Endothelial cell of umbilical vein (primary cell): ENCODE measurements at regions not wholly inside any gene's neighbourhood (a gene's known extent, or its start where the extent isn't known, plus 50 kb on each side); places are given as distances from the start of the nearest gene placed in this dataset.

Experiments
- BruUV-seq: library from RNA; stranded (reverse); fragments of 400-500 nt; replicated peaks from 2 replicates; lab custom pipeline; 2021; lab: Mats Ljungman, UMichigan
- CTCF ChIA-PET: fragments of 300-600, 350-600 bp; sonication (Branson Sonifier 250); formaldehyde crosslinking; loops from one replicate; lab custom pipeline; 2021; ENCODE audit warnings: antibody characterized with exemption, inconsistent platforms; lab: Charles Lee
- POLR2A ChIA-PET: fragments of 300-600, 350-600 bp; sonication (Branson Sonifier 250); formaldehyde crosslinking; loops from one replicate; lab custom pipeline; 2021; ENCODE audit warnings: antibody characterized with exemption, inconsistent platforms; lab: Charles Lee
- DNase-seq: peaks from one replicate; pipeline ENCODE4 v3.0.0-alpha.2; 2011; ENCODE audit warnings: low read depth, low spot score
- FAIRE-seq: peaks from 2 replicates; lab custom pipeline; 2011; peaks lifted over from hg19 to GRCh38; lab: Jason Lieb, UNC
- H2AFZ ChIP-seq: 2 replicates; pipeline ENCODE4 v1.6.0; 2012; ENCODE audit warnings: low read depth, low read length, control low read depth, inconsistent platforms
- H3K27ac ChIP-seq: 2 replicates; pipeline ENCODE4 v1.5.1; 2011; ENCODE audit warnings: low read depth, mild to moderate bottlenecking, control low read depth, low read length, moderate library complexity; ENCODE audit not compliant: insufficient read depth
- H3K27me3 ChIP-seq, 2 experiments: 2 replicates each; pipeline versions ENCODE4 v1.6.0 to v1.6.1; 2011; ENCODE audit warnings: low read length in 2 of 2, mixed read lengths in 1 of 2; ENCODE audit not compliant: control insufficient read depth in 2 of 2, insufficient read depth in 2 of 2
- H3K36me3 ChIP-seq, 2 experiments: 2 replicates in 1 of 2; 3 replicates in 1 of 2; pipeline ENCODE4 v1.5.1; 2011; ENCODE audit warnings: low read length in 2 of 2, mild to moderate bottlenecking in 1 of 2, moderate library complexity in 1 of 2; ENCODE audit not compliant: control insufficient read depth in 2 of 2, insufficient read depth in 2 of 2; ENCODE audit errors: extremely low read depth in 1 of 2
- H3K4me1 ChIP-seq: 3 replicates; pipeline ENCODE4 v1.5.1; 2011; ENCODE audit warnings: mild to moderate bottlenecking, low read length; ENCODE audit not compliant: control insufficient read depth, insufficient read depth; ENCODE audit errors: extremely low read depth
- H3K4me2 ChIP-seq: 2 replicates; pipeline ENCODE4 v1.6.1; 2011; ENCODE audit warnings: low read length, control low read depth, mixed read lengths; ENCODE audit not compliant: insufficient read depth
- H3K4me3 ChIP-seq, 3 experiments: fragments of 200-600 bp in 1 of 3; sonication (generic), shearing (Covaris generic) in 1 of 3; replicated peaks in 1 of 3; 2 replicates each; pipeline ENCODE4 v1.5.1; 2011 to 2016; ENCODE audit warnings: control low read depth in 3 of 3, low read length in 3 of 3, mild to moderate bottlenecking in 2 of 3, inconsistent platforms in 1 of 3, low read depth in 1 of 3, moderate library complexity in 1 of 3; ENCODE audit not compliant: insufficient read depth in 1 of 3
- H3K79me2 ChIP-seq: 2 replicates; pipeline ENCODE4 v1.6.0; 2012; ENCODE audit warnings: low read length, inconsistent platforms; ENCODE audit not compliant: control insufficient read depth, insufficient read depth
- H3K9ac ChIP-seq: replicated peaks from 2 replicates; pipeline ENCODE3; 2011; ENCODE audit warnings: low read length, control low read depth; ENCODE audit not compliant: insufficient read depth; ENCODE audit errors: extremely low read depth
- H3K9me1 ChIP-seq: replicated peaks from 3 replicates; pipeline ENCODE4 v1.6.0; 2011; ENCODE audit warnings: mild to moderate bottlenecking, low read length; ENCODE audit not compliant: control insufficient read depth, insufficient read depth; ENCODE audit errors: extremely low read depth
- H3K9me3 ChIP-seq: replicated peaks from 2 replicates; pipeline ENCODE4 v1.5.1; 2012; ENCODE audit warnings: low read length, inconsistent platforms; ENCODE audit not compliant: control insufficient read depth, insufficient read depth
- H4K20me1 ChIP-seq: replicated peaks from 2 replicates; pipeline ENCODE3; 2011; ENCODE audit warnings: mild to moderate bottlenecking, low read length; ENCODE audit not compliant: control insufficient read depth, insufficient read depth; ENCODE audit errors: extremely low read depth
- EZH2 ChIP-seq: IDR thresholded peaks from 2 replicates; pipeline ENCODE4 v1.6.1; 2012; ENCODE audit warnings: borderline replicate concordance, low read depth, mild to moderate bottlenecking, moderate library complexity, low read length, inconsistent platforms; ENCODE audit not compliant: severe bottlenecking
- FOS ChIP-seq: IDR thresholded peaks from 2 replicates; pipeline ENCODE4 v1.6.1; 2011; ENCODE audit warnings: mild to moderate bottlenecking, low read length, moderate library complexity, borderline replicate concordance; ENCODE audit not compliant: insufficient read depth
- GATA2 ChIP-seq: IDR thresholded peaks from 2 replicates; pipeline ENCODE4 v1.7.0; 2011; ENCODE audit warnings: low read depth, mild to moderate bottlenecking, moderate library complexity, mixed read lengths, low read length; ENCODE audit not compliant: insufficient read length, insufficient read depth
- JUN ChIP-seq: IDR thresholded peaks from 2 replicates; pipeline ENCODE4 v1.6.1; 2011; ENCODE audit warnings: borderline replicate concordance, low read depth; ENCODE audit not compliant: insufficient read length, insufficient read depth
- MYC ChIP-seq: IDR thresholded peaks from one replicate; pipeline ENCODE4 v1.6.1; 2011; ENCODE audit warnings: mild to moderate bottlenecking, low read depth, low read length
- POLR2A ChIP-seq: IDR thresholded peaks from 2 replicates; pipeline ENCODE4 v1.6.1; 2012; ENCODE audit warnings: low read depth, mild to moderate bottlenecking, control low read depth, low read length
- POLR2AphosphoS5 ChIP-seq: IDR thresholded peaks from 2 replicates; pipeline ENCODE4 v1.6.1; 2012; ENCODE audit warnings: low read depth, mild to moderate bottlenecking, control low read depth, low read length, moderate library complexity; ENCODE audit not compliant: insufficient read depth
- dilution Hi-C: fragments of 300-500 bp; cut with MboI; formaldehyde crosslinking; loops from one replicate; pipeline ENCODE4 v1.15.0; 2019; ENCODE audit warnings: low sequenced_read_pairs; ENCODE audit not compliant: extremely low pct_ligation_motif_present
- intact Hi-C: fragments of 100-400 bp; cut with micrococcal nuclease; formaldehyde crosslinking; loops from one replicate; pipeline ENCODE4 v1.10.0; 2022
- TF ChIP-seq, protein P1 (sequence below): IDR thresholded peaks from 2 replicates; pipeline ENCODE4 v1.6.1; 2011; ENCODE audit not compliant: insufficient read depth, insufficient read length
- TF ChIP-seq, protein P2 (sequence below), 2 donors: IDR thresholded peaks; 1 replicate in 1 of 2; 2 replicates in 1 of 2; pipeline ENCODE4 v1.5.1; 2011; ENCODE audit warnings: low read length in 2 of 2, mild to moderate bottlenecking in 2 of 2, moderate library complexity in 2 of 2, control low read depth in 1 of 2, inconsistent platforms in 1 of 2, low read depth in 1 of 2; ENCODE audit not compliant: insufficient read depth in 1 of 2; ENCODE audit errors: extremely low read depth in 1 of 2

DNA sequence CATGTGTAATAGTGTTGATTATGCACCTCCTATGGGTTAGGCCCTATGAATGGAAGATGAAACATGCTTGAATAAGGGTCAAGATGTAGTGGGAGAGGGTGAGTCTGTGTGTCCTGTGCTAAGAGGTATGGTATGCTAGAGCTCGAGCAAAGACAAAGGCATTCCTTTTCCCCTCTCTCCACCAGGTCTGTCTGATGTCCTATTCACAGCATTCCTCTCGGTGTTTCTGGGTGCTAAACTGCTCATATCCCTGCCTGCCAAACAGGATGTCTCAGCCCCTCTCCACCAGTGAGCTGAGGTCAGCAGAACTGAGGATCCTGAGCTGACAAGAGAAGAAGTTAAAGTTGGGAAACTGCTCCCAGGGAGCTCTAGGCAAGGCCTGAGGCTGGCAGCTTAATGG is 344.9 kb downstream of the TSN start:
- H4K20me1 ChIP-seq: no peaks in the 10 kb centered on the region
- TF ChIP-seq MYC (no peak), GATA2 (no peak), JUN (no peak)
- TF ChIP-seq, protein P1, sequence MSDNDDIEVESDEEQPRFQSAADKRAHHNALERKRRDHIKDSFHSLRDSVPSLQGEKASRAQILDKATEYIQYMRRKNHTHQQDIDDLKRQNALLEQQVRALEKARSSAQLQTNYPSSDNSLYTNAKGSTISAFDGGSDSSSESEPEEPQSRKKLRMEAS: no peak
- ChIA-PET CTCF (no interaction called here), POLR2A (no interaction called here)
- H3K9me3 ChIP-seq: no peaks in the 10 kb centered on the region
- H3K9me1 ChIP-seq: no peaks in the 10 kb centered on the region
- no peaks in the 10 kb centered on the region for H3K36me3 ChIP-seq
- H3K9ac ChIP-seq: no peak overlapping the region
- intact Hi-C loops (no loop called here), dilution Hi-C loops (no loop called here)
- BruUV-seq: no TSS peak
- no peak overlapping the region for H3K27ac ChIP-seq
- no peak overlapping the region for H2AFZ ChIP-seq
- no peak overlapping the region for H3K4me2 ChIP-seq
- no peaks in the 10 kb centered on the region for H3K79me2 ChIP-seq
- DNase-seq (no peak), FAIRE-seq (no peak)
- H3K4me3 ChIP-seq: no peak overlapping the region
- no peaks in the 10 kb centered on the region for H3K4me1 ChIP-seq
- no peaks in the 10 kb centered on the region for H3K27me3 ChIP-seq

DNA sequence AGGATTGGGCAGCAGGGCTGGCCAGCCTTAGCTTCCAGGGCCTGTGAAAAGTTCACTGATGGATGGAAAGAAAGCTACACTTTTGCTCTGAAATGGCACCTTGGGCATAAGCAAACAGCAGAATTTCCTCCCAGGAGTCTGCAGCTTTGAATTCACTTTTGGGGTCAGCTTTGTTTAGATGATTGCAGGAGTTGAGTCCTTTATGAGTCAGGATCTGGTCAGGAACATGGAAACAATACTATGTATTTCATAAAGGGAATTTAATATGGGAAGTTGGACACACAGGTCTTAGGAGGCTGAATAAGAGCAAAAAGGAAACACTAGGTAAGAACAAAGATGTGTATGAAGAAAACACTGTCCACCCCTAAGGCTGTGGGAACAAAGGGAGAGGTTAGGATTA is 345.3 kb downstream of the TSN start:
- no peak overlapping the region for H3K27ac ChIP-seq
- no peaks in the 10 kb centered on the region for H3K9me3 ChIP-seq
- no peaks in the 10 kb centered on the region for H3K27me3 ChIP-seq
- no peak for DNase-seq
- ChIA-PET POLR2A (no interaction called here), CTCF (no interaction called here)
- no peak overlapping the region for H3K9ac ChIP-seq
- intact Hi-C loops: no loop called here
- H3K36me3 ChIP-seq: no peaks in the 10 kb centered on the region
- dilution Hi-C loops: no loop called here
- no peaks in the 10 kb centered on the region for H3K4me1 ChIP-seq
- TF ChIP-seq POLR2A: no peak
- TF ChIP-seq JUN: no peak
- TF ChIP-seq, protein P2, sequence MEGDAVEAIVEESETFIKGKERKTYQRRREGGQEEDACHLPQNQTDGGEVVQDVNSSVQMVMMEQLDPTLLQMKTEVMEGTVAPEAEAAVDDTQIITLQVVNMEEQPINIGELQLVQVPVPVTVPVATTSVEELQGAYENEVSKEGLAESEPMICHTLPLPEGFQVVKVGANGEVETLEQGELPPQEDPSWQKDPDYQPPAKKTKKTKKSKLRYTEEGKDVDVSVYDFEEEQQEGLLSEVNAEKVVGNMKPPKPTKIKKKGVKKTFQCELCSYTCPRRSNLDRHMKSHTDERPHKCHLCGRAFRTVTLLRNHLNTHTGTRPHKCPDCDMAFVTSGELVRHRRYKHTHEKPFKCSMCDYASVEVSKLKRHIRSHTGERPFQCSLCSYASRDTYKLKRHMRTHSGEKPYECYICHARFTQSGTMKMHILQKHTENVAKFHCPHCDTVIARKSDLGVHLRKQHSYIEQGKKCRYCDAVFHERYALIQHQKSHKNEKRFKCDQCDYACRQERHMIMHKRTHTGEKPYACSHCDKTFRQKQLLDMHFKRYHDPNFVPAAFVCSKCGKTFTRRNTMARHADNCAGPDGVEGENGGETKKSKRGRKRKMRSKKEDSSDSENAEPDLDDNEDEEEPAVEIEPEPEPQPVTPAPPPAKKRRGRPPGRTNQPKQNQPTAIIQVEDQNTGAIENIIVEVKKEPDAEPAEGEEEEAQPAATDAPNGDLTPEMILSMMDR (IDR thresholded peaks at IDR 0.05; ENCODE audit: extremely low read depth in 1 of 2, insufficient read depth in 1 of 2, low read depth in 1 of 2, low read length in 2 of 2): no peak
- TF ChIP-seq FOS: no peak
- no peak for TF ChIP-seq GATA2
- TF ChIP-seq POLR2AphosphoS5: no peak
- TF ChIP-seq MYC: no peak
- TF ChIP-seq, protein P1: no peak
- no peak for TF ChIP-seq EZH2
- FAIRE-seq: no peak
- no peaks in the 10 kb centered on the region for H3K9me1 ChIP-seq
- no TSS peak for BruUV-seq
- H3K4me2 ChIP-seq: no peak overlapping the region
- H3K79me2 ChIP-seq: no peaks in the 10 kb centered on the region
- H2AFZ ChIP-seq: no peak overlapping the region
- H4K20me1 ChIP-seq: no peaks in the 10 kb centered on the region
- no peak overlapping the region for H3K4me3 ChIP-seq
